ENCODE measurements at regions not wholly inside any gene's neighbourhood (a gene's known extent, or its start where the extent isn't known, plus 50 kb on each side); places are given as distances from the start of the nearest gene placed in this dataset.

DNA sequence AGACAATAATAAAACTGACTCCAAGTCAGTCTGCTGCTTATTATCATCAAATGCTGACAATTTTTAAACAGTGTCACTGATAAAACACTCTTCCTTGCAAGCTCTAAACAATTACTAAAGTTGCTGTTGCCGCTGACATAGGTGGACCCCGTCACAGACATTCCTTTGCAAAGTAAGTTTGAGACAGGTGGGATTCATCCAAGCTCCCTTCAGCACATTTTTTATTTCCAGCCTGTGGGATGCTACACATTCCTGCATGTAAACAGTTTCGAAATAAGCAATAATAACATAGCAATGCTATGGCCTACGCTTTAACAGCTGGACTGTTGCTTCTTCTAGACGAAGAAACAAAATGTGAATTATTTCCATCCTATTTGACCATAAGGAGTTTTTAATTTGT lies 85.4 kb upstream of the HIF1A start:
- CTCF ChIA-PET = interaction anchor here (0.7 to 1.8 kb wide), 2 partner anchors 14 to 133 kb away, joined by 5 read pairs; no protein-coding TSS in a partner anchor

GRCh38 chr14:61610900-61611299 lies 84.4 kb upstream of the HIF1A start:
- Histone ChIP-seq H3K36me3 (ENCODE audit: control insufficient read depth in 2 of 2, insufficient read depth in 1 of 2, low read length in 2 of 2) (no peaks in the 10 kb centered on the region), H3K27ac (ENCODE audit: extremely low read depth, low read depth, low read length) (no peak overlapping the region), H3K4me3 (ENCODE audit: low read depth, low read length) (no peak overlapping the region), H3K9me3 (ENCODE audit: control insufficient read depth, insufficient read depth, low read depth, low read length) (no peaks in the 10 kb centered on the region), H3K4me1 (ENCODE audit: control insufficient read depth, insufficient read depth, low read length) (peaks cover 3% of the 10 kb centered on the region; the same call in 1 of the 2 replicates)
- TF ChIP-seq FEZF1 (tag by site-specific recombination; IDR thresholded peaks at IDR 0.05) (no peak), ZIC2 (tag by site-specific recombination; IDR thresholded peaks at IDR 0.05) (no peak), ZNF2 (tag by site-specific recombination; IDR thresholded peaks at IDR 0.05) (no peak), KLF8 (tag by site-specific recombination; IDR thresholded peaks at IDR 0.05) (no peak), ZNF580 (tag by site-specific recombination; IDR thresholded peaks at IDR 0.05) (no peak), KLF10 (tag by site-specific recombination; IDR thresholded peaks at IDR 0.05) (no peak)
- TF ChIP-seq, protein P1, sequence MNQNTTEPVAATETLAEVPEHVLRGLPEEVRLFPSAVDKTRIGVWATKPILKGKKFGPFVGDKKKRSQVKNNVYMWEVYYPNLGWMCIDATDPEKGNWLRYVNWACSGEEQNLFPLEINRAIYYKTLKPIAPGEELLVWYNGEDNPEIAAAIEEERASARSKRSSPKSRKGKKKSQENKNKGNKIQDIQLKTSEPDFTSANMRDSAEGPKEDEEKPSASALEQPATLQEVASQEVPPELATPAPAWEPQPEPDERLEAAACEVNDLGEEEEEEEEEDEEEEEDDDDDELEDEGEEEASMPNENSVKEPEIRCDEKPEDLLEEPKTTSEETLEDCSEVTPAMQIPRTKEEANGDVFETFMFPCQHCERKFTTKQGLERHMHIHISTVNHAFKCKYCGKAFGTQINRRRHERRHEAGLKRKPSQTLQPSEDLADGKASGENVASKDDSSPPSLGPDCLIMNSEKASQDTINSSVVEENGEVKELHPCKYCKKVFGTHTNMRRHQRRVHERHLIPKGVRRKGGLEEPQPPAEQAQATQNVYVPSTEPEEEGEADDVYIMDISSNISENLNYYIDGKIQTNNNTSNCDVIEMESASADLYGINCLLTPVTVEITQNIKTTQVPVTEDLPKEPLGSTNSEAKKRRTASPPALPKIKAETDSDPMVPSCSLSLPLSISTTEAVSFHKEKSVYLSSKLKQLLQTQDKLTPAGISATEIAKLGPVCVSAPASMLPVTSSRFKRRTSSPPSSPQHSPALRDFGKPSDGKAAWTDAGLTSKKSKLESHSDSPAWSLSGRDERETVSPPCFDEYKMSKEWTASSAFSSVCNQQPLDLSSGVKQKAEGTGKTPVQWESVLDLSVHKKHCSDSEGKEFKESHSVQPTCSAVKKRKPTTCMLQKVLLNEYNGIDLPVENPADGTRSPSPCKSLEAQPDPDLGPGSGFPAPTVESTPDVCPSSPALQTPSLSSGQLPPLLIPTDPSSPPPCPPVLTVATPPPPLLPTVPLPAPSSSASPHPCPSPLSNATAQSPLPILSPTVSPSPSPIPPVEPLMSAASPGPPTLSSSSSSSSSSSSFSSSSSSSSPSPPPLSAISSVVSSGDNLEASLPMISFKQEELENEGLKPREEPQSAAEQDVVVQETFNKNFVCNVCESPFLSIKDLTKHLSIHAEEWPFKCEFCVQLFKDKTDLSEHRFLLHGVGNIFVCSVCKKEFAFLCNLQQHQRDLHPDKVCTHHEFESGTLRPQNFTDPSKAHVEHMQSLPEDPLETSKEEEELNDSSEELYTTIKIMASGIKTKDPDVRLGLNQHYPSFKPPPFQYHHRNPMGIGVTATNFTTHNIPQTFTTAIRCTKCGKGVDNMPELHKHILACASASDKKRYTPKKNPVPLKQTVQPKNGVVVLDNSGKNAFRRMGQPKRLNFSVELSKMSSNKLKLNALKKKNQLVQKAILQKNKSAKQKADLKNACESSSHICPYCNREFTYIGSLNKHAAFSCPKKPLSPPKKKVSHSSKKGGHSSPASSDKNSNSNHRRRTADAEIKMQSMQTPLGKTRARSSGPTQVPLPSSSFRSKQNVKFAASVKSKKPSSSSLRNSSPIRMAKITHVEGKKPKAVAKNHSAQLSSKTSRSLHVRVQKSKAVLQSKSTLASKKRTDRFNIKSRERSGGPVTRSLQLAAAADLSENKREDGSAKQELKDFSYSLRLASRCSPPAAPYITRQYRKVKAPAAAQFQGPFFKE (tag by site-specific recombination; IDR thresholded peaks at IDR 0.05; ENCODE audit: borderline replicate concordance) = no peak
- TF ChIP-seq, protein P2, sequence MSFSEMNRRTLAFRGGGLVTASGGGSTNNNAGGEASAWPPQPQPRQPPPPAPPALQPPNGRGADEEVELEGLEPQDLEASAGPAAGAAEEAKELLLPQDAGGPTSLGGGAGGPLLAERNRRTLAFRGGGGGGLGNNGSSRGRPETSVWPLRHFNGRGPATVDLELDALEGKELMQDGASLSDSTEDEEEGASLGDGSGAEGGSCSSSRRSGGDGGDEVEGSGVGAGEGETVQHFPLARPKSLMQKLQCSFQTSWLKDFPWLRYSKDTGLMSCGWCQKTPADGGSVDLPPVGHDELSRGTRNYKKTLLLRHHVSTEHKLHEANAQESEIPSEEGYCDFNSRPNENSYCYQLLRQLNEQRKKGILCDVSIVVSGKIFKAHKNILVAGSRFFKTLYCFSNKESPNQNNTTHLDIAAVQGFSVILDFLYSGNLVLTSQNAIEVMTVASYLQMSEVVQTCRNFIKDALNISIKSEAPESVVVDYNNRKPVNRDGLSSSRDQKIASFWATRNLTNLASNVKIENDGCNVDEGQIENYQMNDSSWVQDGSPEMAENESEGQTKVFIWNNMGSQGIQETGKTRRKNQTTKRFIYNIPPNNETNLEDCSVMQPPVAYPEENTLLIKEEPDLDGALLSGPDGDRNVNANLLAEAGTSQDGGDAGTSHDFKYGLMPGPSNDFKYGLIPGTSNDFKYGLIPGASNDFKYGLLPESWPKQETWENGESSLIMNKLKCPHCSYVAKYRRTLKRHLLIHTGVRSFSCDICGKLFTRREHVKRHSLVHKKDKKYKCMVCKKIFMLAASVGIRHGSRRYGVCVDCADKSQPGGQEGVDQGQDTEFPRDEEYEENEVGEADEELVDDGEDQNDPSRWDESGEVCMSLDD (tag by site-specific recombination; IDR thresholded peaks at IDR 0.05) = no peak
- TF ChIP-seq, protein P3, sequence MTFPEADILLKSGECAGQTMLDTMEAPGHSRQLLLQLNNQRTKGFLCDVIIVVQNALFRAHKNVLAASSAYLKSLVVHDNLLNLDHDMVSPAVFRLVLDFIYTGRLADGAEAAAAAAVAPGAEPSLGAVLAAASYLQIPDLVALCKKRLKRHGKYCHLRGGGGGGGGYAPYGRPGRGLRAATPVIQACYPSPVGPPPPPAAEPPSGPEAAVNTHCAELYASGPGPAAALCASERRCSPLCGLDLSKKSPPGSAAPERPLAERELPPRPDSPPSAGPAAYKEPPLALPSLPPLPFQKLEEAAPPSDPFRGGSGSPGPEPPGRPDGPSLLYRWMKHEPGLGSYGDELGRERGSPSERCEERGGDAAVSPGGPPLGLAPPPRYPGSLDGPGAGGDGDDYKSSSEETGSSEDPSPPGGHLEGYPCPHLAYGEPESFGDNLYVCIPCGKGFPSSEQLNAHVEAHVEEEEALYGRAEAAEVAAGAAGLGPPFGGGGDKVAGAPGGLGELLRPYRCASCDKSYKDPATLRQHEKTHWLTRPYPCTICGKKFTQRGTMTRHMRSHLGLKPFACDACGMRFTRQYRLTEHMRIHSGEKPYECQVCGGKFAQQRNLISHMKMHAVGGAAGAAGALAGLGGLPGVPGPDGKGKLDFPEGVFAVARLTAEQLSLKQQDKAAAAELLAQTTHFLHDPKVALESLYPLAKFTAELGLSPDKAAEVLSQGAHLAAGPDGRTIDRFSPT (tag by site-specific recombination; IDR thresholded peaks at IDR 0.05) = no peak
- ChIA-PET CTCF (interaction anchor here (0.5 to 1.5 kb wide), 2 partner anchors 48 to 121 kb away, joined by 3 read pairs; no protein-coding TSS in a partner anchor), POLR2A (no interaction called here)

More for the DNA sequence above, 85.4 kb upstream of the HIF1A start:
- H3K36me3 ChIP-seq (ENCODE audit: control insufficient read depth in 2 of 2, insufficient read depth in 1 of 2, low read length in 2 of 2) = no peaks in the 10 kb centered on the region
- no peak overlapping the region for H3K4me3 ChIP-seq (ENCODE audit: low read depth, low read length)
- peaks cover 3% of the 10 kb centered on the region; the same call in 1 of the 2 replicates for H3K4me1 ChIP-seq (ENCODE audit: control insufficient read depth, insufficient read depth, low read length)
- POLR2A ChIA-PET = no interaction called here
- 0 out of 2 replicates have a peak, but pooled peaks have one; percentile 24 for TF ChIP-seq ZFP69B (tag by site-specific recombination; IDR thresholded peaks at IDR 0.05)
- peak; percentile 71 for TF ChIP-seq ZNF692 (tag by site-specific recombination; IDR thresholded peaks at IDR 0.05)
- TF ChIP-seq ZNF639 (tag by site-specific recombination; IDR thresholded peaks at IDR 0.05) = no peak
- no peak overlapping the region for H3K27ac ChIP-seq (ENCODE audit: extremely low read depth, low read depth, low read length)
- H3K9me3 ChIP-seq (ENCODE audit: control insufficient read depth, insufficient read depth, low read depth, low read length) = no peaks in the 10 kb centered on the region

Data from HEK293 (cell line).